ENCODE measurements at regions not wholly inside any gene's neighbourhood (a gene's known extent, or its start where the extent isn't known, plus 50 kb on each side); places are given as distances from the start of the nearest gene placed in this dataset.

DNA sequence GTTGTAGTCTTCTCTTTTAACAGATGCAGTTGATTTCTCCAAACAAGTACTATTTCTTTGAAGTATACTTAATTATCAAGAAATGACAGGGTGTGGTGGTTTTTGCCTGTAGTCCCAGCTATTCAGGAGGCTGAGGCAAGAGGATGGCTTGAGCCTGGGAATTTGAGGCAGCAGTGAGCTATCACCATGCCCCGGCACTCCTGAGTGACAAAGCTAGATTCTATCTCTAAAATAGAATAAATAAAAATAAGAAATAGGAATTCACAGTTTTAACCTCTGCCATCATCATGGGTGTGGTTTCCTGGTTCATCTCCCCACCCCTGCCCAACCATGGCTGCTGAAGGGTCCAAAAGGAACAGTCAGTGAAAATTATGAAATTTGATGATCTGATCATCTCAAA, 290.2 kb upstream of the FLRT2 start:
- H3K9me3 Mint-ChIP-seq (ENCODE audit: low read depth) = no peaks in the 10 kb centered on the region
- no peaks in the 10 kb centered on the region for H3K4me1 Mint-ChIP-seq
- ATAC-seq (no peak), DNase-seq (no peak)
- no peak overlapping the region for H3K4me3 Mint-ChIP-seq
- CTCF ChIA-PET = interaction anchor here (1.3 kb wide), 1 partner anchor 9 kb away, joined by 3 read pairs; no protein-coding TSS in a partner anchor
- no peaks in the 10 kb centered on the region for H3K27me3 Mint-ChIP-seq
- H3K36me3 Mint-ChIP-seq = no peaks in the 10 kb centered on the region
- no peak overlapping the region for H3K27ac Mint-ChIP-seq

DNA sequence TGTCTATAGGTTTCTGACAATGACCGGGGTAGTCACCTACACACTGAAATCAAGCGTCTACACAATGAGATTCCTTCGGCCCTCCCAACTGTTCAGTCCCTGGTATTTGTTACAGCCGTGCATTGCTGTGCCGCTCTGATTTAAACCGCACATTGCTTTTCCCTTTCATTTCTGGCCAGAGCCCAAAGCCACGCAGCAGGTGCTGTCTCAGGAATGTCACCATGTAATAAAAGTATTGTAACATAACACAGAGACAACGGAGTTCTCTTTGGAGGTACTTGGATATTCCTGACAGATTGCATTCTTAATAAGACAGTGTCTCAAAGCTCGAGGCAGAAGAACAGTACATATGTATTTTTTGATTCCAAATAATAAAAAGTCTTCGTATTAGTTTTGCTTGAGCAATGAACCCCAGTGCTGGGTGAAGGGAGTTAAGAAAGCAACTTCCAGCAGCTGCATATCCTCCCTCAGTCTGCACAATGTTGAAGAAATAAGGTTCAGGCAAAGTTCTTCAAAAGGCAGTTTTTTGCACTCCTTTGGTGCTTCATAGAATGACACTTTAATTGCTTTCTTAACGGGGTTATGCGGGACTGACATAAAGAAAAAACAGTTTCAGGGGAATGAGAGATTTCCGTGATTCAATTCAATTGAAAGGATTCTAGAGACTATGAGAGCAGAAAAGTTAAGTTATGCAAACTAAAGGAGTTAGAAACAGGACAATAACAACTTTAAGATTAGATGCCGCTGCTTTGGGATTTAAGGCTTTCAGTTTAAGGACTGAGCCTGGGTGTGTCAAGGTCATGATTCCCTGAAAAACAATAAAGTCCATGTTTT, 288.7 kb upstream of the FLRT2 start:
- Mint-ChIP-seq H3K9me3 (ENCODE audit: low read depth) (no peaks in the 10 kb centered on the region), H3K36me3 (no peaks in the 10 kb centered on the region), H3K4me3 (no peak overlapping the region), H3K27ac (no peak overlapping the region), H3K4me1 (no peaks in the 10 kb centered on the region), H3K27me3 (no peaks in the 10 kb centered on the region)
- ATAC-seq (no peak), DNase-seq (no peak)
- CTCF ChIA-PET = interaction anchor here (1.3 kb wide), 1 partner anchor 8 kb away, joined by 3 read pairs; no protein-coding TSS in a partner anchor

DNA sequence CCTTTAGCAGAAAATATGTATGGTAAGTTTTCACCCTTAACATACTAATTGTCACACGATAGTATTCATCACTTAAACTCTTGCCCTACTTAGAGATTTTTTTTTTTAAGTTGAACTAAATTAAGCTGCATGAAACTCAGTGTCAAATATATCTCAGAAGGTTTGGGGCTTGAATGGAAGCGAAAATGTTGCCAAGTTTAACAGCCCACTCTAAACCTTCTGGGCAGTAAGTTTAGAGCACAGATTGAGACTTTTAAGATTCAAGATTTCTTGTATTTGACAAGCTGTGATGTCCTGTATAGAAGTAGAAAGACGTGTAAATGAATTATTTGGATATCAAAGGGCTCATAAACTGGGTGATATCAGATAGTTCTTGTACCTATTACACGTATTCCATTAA, 287.3 kb upstream of the FLRT2 start:
- no peak overlapping the region for H3K27ac Mint-ChIP-seq
- no peaks in the 10 kb centered on the region for H3K4me1 Mint-ChIP-seq
- H3K4me3 Mint-ChIP-seq = no peak overlapping the region
- ATAC-seq (no peak), DNase-seq (no peak)
- CTCF ChIA-PET = no interaction called here
- H3K9me3 Mint-ChIP-seq (ENCODE audit: low read depth) = no peaks in the 10 kb centered on the region
- no peaks in the 10 kb centered on the region for H3K27me3 Mint-ChIP-seq
- H3K36me3 Mint-ChIP-seq = no peaks in the 10 kb centered on the region

DNA sequence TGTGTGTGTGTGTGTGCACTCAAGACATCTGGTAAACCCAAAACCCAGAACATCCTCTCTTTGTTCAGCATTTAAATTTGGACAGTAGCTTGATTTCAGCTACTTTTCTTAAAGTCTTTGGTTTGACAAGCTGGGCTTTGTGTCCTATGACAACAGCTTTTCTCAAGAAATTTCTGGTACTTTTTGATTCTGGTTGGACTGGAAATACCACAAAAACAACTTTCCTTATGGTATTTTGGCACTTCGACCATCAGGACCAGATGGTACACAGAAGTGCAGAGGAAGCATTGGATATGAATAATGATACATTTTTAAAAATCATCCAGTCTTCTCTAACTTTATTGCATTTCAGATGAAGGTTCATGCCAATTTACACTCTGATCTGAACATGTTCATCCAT, 286.6 kb upstream of the FLRT2 start:
- ATAC-seq (no peak), DNase-seq (no peak)
- Mint-ChIP-seq H3K27me3 (no peaks in the 10 kb centered on the region), H3K4me3 (no peak overlapping the region), H3K4me1 (no peaks in the 10 kb centered on the region), H3K9me3 (ENCODE audit: low read depth) (peaks cover 2% of the 10 kb centered on the region), H3K36me3 (no peaks in the 10 kb centered on the region), H3K27ac (no peak overlapping the region)
- CTCF ChIA-PET = no interaction called here

DNA sequence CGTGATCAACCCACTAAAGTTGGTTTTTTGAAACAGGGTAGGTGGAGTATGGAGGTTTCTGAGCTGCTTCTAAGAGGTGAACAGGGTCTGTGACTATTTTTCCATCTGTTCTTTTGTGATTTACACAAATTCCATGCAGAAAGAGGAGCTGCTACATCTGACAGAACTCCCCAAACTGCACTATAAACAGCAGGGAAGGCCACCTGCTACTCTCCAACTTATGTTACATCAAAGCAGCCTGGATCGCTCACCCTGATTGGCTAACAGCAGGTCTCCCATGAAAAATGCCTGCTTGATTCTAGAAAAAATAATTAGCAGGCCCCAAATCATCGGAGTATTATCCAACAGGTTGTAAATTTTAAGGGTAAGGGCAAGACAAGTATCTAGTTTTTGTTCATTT, 282.9 kb upstream of the FLRT2 start:
- Mint-ChIP-seq H3K27ac (no peak overlapping the region), H3K4me3 (no peak overlapping the region), H3K36me3 (no peaks in the 10 kb centered on the region), H3K27me3 (no peaks in the 10 kb centered on the region), H3K9me3 (ENCODE audit: low read depth) (peaks cover 2% of the 10 kb centered on the region), H3K4me1 (no peaks in the 10 kb centered on the region)
- ATAC-seq (no peak), DNase-seq (no peak)
- CTCF ChIA-PET = no interaction called here

DNA sequence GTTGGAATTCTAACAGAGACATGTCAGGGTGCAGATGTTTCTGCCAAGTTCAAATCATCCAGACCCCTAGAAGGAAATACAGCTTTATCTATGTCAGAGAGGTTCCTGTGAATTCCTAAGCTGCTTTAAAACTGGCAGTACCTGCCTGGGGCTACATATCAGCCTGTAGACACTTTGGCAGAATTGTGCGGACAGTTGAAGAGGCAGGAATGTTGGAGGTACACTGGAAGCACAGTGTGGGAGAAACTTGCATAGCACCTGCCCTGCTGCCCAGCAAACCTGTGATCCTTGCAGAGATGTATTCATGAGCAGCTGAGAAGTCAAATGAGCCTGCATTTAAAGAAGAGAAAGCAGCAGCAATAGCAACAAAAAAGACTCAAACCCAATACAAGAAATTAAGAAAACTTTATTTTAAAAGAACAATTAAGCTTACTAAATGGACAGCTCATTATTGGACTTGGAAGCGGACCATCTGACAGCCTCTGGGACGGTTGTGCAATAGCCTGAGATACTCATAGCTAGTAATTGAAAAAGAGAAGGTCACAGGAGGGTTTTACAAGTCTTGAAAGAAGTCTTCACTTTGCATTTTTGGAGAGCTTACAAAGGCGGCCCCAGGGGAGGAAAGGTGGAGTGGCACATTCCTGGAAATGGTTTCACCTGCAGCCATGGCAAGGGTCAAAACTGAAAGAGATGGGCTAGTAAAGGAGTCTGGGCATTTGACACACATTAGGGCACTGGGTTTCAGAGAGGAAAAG, 280.9 kb upstream of the FLRT2 start:
- Mint-ChIP-seq H3K4me3 (no peak overlapping the region), H3K27me3 (no peaks in the 10 kb centered on the region), H3K9me3 (ENCODE audit: low read depth) (peaks cover 2% of the 10 kb centered on the region), H3K4me1 (no peaks in the 10 kb centered on the region), H3K27ac (no peak overlapping the region), H3K36me3 (no peaks in the 10 kb centered on the region)
- CTCF ChIA-PET = interaction anchor here (0.9 kb wide), 1 partner anchor 9 kb away, joined by 3 read pairs; no protein-coding TSS in a partner anchor
- no peak for DNase-seq
- no peak for ATAC-seq

DNA sequence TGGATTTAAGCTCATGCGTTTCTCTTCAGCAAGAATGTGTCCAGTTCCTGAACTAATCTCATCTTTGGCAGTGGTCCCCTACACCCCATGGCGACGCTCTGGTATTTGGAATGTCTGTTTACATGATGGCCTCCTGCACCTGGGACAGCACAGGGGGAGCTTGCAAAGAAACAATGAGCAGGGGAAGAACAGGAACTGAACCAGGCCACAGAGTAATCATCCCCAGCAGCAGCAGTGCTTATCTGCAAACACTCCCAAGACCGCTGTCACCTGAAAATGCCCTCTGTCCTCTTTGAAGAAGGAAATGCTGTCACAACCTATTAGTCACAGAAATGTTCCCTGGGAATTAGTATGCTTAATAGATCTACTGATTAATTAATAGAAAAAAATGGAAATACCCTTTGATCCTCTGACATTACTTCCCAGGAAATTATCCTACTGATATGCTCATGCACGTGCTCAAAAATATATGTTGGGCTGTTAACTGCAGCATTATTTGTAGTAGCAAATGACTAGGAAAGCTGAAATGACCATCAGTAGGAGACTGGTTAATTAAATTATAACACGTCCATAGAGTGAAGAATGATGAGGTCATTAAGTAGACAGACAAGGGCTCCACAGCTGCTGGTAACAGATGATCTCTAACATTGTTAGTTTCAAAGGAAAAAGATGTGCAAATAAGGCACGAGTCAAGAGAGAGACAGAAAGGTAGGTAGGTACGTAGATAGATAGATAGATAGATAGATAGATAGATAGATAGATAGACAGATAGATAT, 279.3 kb upstream of the FLRT2 start:
- ATAC-seq (no peak), DNase-seq (no peak)
- Mint-ChIP-seq H3K9me3 (ENCODE audit: low read depth) (peaks cover 2% of the 10 kb centered on the region), H3K4me3 (no peak overlapping the region), H3K36me3 (no peaks in the 10 kb centered on the region), H3K4me1 (no peaks in the 10 kb centered on the region), H3K27me3 (no peaks in the 10 kb centered on the region), H3K27ac (no peak overlapping the region)
- CTCF ChIA-PET = no interaction called here

DNA sequence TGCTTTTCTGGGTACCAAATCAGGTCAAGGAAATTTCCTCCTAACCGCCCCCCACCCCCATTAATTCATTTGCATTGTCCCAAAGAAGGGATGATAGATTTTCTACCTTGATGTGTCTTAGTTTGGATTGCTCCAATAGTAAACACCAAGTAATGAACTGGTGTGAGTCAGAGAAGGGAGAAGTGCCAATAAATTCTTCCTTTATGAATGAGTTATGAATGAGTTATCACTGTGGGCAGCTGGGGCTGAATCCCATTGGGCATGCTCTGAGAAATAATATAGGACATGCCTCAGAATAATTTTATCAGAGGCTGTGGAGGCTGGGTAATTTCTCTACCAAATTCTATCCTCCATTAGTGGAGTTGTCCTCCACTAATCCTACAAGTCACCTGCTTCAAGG, 277.9 kb upstream of the FLRT2 start:
- H3K36me3 Mint-ChIP-seq = no peaks in the 10 kb centered on the region
- no peak overlapping the region for H3K4me3 Mint-ChIP-seq
- H3K27ac Mint-ChIP-seq = no peak overlapping the region
- H3K4me1 Mint-ChIP-seq = no peaks in the 10 kb centered on the region
- DNase-seq = no peak
- H3K27me3 Mint-ChIP-seq = no peaks in the 10 kb centered on the region
- peaks cover 2% of the 10 kb centered on the region for H3K9me3 Mint-ChIP-seq (ENCODE audit: low read depth)
- no peak for ATAC-seq
- CTCF ChIA-PET = no interaction called here

DNA sequence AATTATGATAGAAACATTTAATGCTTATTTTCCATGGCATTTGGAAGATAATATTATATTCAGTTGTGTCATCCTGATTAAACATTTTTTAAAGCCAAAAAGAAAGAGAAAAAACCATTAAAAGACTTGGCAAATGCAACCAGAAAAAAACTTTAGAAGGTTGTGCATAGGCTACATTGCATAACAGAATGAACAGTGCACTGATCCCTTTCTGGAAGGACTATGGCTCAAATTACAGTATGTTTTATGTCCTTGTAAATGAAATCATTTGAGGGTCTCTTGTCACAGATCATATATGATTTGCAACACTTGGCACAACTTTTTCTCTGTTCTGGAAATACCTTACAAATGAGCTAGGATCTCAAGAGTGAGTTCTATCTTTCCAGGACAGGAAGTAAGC, 275.2 kb upstream of the FLRT2 start:
- Mint-ChIP-seq H3K36me3 (no peaks in the 10 kb centered on the region), H3K27me3 (no peaks in the 10 kb centered on the region), H3K27ac (no peak overlapping the region), H3K4me3 (no peak overlapping the region), H3K9me3 (ENCODE audit: low read depth) (peaks cover 6% of the 10 kb centered on the region), H3K4me1 (no peaks in the 10 kb centered on the region)
- CTCF ChIA-PET = no interaction called here
- ATAC-seq (no peak), DNase-seq (no peak)

DNA sequence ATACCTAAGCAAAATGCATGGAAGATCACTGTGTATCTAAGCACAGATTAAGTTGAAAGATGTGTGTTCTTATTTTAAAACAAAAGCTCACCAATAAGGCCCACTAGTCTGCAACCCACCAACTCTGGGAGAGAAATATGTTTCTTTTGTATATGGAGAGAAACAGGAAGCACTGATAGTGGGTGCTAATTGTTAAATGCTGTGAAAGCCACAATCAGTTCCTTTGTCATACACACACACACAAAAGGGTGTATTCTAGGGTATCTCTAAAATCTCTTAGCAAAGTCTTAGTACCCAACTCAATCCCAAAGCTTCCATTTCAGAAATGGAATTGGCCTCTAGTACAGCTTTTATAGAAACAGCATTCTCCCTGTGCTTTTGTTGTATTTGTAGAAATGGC, 272.7 kb upstream of the FLRT2 start:
- DNase-seq (no peak), ATAC-seq (no peak)
- Mint-ChIP-seq H3K4me1 (no peaks in the 10 kb centered on the region), H3K36me3 (no peaks in the 10 kb centered on the region), H3K4me3 (no peak overlapping the region), H3K27me3 (no peaks in the 10 kb centered on the region), H3K27ac (no peak overlapping the region), H3K9me3 (ENCODE audit: low read depth) (peaks cover 12% of the 10 kb centered on the region)
- CTCF ChIA-PET = no interaction called here

DNA sequence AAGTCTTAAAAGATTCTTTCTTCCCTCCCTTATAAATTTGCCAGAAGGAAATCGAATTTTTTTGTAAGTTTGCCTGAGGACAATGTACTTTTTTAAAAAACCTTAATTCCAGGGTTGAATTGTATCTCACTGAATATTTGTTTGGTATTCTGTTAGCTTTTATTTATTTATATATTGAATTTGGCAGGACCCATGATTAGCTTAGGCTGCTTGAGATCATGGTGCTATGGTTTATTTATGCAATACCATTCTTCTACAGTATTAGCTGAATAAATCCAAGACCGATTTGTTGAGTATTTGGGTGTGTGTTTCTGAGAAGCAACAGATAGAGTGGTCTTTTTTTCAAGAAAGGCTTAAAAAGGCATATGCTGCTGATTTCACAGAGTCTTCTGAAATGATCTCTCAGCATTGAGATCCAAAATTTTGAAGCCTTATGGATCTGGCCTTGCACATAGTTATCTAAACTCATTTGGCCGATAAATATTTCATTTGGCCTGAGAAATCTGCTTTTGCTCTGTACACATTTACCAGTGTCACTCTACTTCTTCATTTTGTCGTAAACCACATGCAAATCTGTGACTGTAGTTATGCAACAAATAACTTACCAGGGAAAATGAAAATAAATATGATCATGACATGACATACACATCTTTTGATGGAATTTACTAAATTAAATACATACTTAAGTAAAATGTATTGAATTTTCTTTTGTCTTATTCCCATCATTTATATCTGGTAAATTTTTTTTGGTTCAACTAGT, 265.8 kb upstream of the FLRT2 start:
- H3K4me3 Mint-ChIP-seq = no peak overlapping the region
- no peaks in the 10 kb centered on the region for H3K4me1 Mint-ChIP-seq
- H3K9me3 Mint-ChIP-seq (ENCODE audit: low read depth) = peaks cover 12% of the 10 kb centered on the region
- no peak overlapping the region for H3K27ac Mint-ChIP-seq
- DNase-seq (no peak), ATAC-seq (no peak)
- CTCF ChIA-PET = no interaction called here
- H3K27me3 Mint-ChIP-seq = no peaks in the 10 kb centered on the region
- no peaks in the 10 kb centered on the region for H3K36me3 Mint-ChIP-seq

DNA sequence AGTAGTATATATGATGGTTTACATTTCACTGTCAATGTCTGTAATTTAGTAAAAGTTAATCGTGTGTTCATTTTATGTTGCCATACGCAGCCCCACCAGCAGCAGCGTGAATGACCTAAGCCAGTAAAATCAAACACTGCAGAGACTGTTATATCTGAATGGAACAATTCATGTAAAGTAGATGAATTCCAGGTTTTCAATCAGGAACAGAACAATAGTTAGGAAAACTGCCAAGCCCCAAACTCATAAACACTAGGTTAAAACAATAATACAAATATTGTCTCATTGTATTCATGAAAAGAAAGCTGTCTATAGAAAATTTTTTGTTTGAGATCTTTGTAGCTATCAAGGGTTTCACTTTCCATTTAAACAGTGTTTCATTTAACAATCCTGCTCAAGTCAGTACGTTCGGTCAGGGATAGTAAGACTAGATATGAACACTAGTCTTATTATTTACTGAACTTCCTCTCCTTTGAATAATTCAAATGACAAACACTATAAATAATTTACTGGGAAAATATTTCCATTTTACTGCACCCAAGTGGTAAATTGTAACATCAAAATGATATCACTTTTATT, 256.8 kb upstream of the FLRT2 start:
- CTCF ChIA-PET = no interaction called here
- no peak overlapping the region for H3K27ac Mint-ChIP-seq
- DNase-seq = no peak
- H3K4me3 Mint-ChIP-seq = no peak overlapping the region
- no peak for ATAC-seq
- no peaks in the 10 kb centered on the region for H3K4me1 Mint-ChIP-seq
- no peaks in the 10 kb centered on the region for H3K36me3 Mint-ChIP-seq
- peaks cover 9% of the 10 kb centered on the region for H3K9me3 Mint-ChIP-seq (ENCODE audit: low read depth)
- H3K27me3 Mint-ChIP-seq = no peaks in the 10 kb centered on the region

DNA sequence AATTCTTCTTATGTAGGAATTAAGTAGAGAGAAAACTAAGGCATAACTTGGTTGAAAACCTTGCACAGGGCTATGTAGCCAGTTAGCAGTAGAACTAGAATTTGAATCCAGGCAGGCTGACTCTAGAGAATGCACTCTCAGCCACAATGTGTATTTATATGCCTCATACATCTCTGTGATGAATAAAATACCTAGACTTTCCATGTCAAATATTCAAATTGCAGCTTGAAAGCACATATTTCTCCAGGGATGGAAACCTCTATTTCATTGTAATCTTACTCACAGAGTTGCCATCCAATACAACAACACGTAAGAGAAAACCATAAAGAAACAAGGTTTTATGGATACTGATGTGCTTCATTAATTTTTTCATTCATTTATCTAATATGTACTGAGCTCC, 256.0 kb upstream of the FLRT2 start:
- Mint-ChIP-seq H3K27me3 (no peaks in the 10 kb centered on the region), H3K36me3 (no peaks in the 10 kb centered on the region), H3K9me3 (ENCODE audit: low read depth) (peaks cover 6% of the 10 kb centered on the region), H3K27ac (no peak overlapping the region), H3K4me1 (no peaks in the 10 kb centered on the region), H3K4me3 (no peak overlapping the region)
- ATAC-seq (no peak), DNase-seq (no peak)
- CTCF ChIA-PET = no interaction called here

All from activated CD8-positive, alpha-beta memory T cell treated with anti-CD3 and anti-CD28 coated beads, Interleukin-2, amount 10 ng/mL, durations not matched to agents 7 days and 5 days (primary cell).